Keratinocyte (primary cell): ENCODE measurements at regions not wholly inside any gene's neighbourhood (a gene's known extent, or its start where the extent isn't known, plus 50 kb on each side); places are given as distances from the start of the nearest gene placed in this dataset.

ENCODE experiments used
- DNase-seq: peaks from one replicate; pipeline ENCODE4 v3.0.0-alpha.2; 2011; ENCODE audit warnings: low read depth, missing footprints, low spot score
- FAIRE-seq: peaks from 2 replicates; lab custom pipeline; 2011; peaks lifted over from hg19 to GRCh38; lab: Jason Lieb, UNC
- H2AFZ ChIP-seq: 2 replicates; pipeline ENCODE4 v1.6.0; 2012; ENCODE audit warnings: low read length, control low read depth, inconsistent platforms; ENCODE audit not compliant: control insufficient read depth
- H3K27ac ChIP-seq: 2 replicates; pipeline ENCODE4 v1.5.1; 2011; ENCODE audit warnings: low read length; ENCODE audit not compliant: control insufficient read depth, insufficient read depth
- H3K27me3 ChIP-seq: 3 replicates; pipeline ENCODE4 v1.6.0; 2011; ENCODE audit warnings: low read length; ENCODE audit not compliant: control insufficient read depth, insufficient read depth; ENCODE audit errors: extremely low read depth
- H3K36me3 ChIP-seq, 2 experiments: 2 replicates in 1 of 2; 3 replicates in 1 of 2; pipeline ENCODE4 v1.5.1; 2011; ENCODE audit warnings: low read length in 2 of 2, mild to moderate bottlenecking in 1 of 2; ENCODE audit not compliant: control insufficient read depth in 2 of 2, insufficient read depth in 2 of 2; ENCODE audit errors: extremely low read depth in 1 of 2
- H3K4me1 ChIP-seq: 3 replicates; pipeline ENCODE4 v1.5.1; 2011; ENCODE audit warnings: low read length; ENCODE audit not compliant: control insufficient read depth, insufficient read depth; ENCODE audit errors: extremely low read depth
- H3K4me2 ChIP-seq: 3 replicates; pipeline ENCODE4 v1.6.0; 2011; ENCODE audit warnings: low read depth, low read length; ENCODE audit not compliant: control insufficient read depth, insufficient read depth; ENCODE audit errors: extremely low read depth
- H3K4me3 ChIP-seq, 3 experiments: fragments of 200-600 bp in 1 of 3; sonication (generic) in 1 of 3; 2 replicates in 2 of 3; 3 replicates in 1 of 3; pipeline ENCODE4 v1.5.1; 2011 to 2016; ENCODE audit warnings: low read length in 3 of 3, mild to moderate bottlenecking in 3 of 3, control low read depth in 2 of 3, inconsistent platforms in 1 of 3, low read depth in 1 of 3, mixed read lengths in 1 of 3, mixed run types in 1 of 3, moderate library complexity in 1 of 3; ENCODE audit not compliant: control insufficient read depth in 2 of 3, insufficient read depth in 2 of 3; ENCODE audit errors: extremely low read depth in 1 of 3
- H3K79me2 ChIP-seq: 2 replicates; pipeline ENCODE4 v1.6.0; 2012; ENCODE audit warnings: low read length; ENCODE audit not compliant: control insufficient read depth, insufficient read depth
- H3K9ac ChIP-seq: 3 replicates; pipeline ENCODE4 v1.6.0; 2011; ENCODE audit warnings: low read length; ENCODE audit not compliant: control insufficient read depth, insufficient read depth; ENCODE audit errors: extremely low read depth
- H3K9me1 ChIP-seq: 3 replicates; pipeline ENCODE4 v1.6.0; 2011; ENCODE audit warnings: low read length; ENCODE audit not compliant: control insufficient read depth, insufficient read depth; ENCODE audit errors: extremely low read depth
- H3K9me3 ChIP-seq: 2 replicates; pipeline ENCODE4 v1.5.1; 2012; ENCODE audit warnings: low read depth, low read length; ENCODE audit not compliant: control insufficient read depth
- H4K20me1 ChIP-seq: 3 replicates; pipeline ENCODE4 v1.6.0; 2011; ENCODE audit warnings: low read length; ENCODE audit not compliant: control insufficient read depth, insufficient read depth; ENCODE audit errors: extremely low read depth
- CTCF ChIP-seq, 3 experiments: IDR thresholded peaks in 1 of 3; conservative IDR thresholded peaks in 1 of 3; optimal IDR thresholded peaks in 1 of 3; 2 replicates in 2 of 3; 3 replicates in 1 of 3; pipeline versions ENCODE3 to v1.5.1; 2011; ENCODE audit warnings: low read length in 3 of 3, mild to moderate bottlenecking in 3 of 3, moderate library complexity in 2 of 3, control low read depth in 1 of 3, inconsistent platforms in 1 of 3; ENCODE audit not compliant: insufficient read depth in 2 of 3; ENCODE audit errors: extremely low read depth in 1 of 3
- EZH2 ChIP-seq: IDR thresholded peaks from one replicate; pipeline ENCODE4 v1.6.1; 2012; ENCODE audit warnings: inconsistent platforms, mild to moderate bottlenecking, low read length, moderate library complexity
- dilution Hi-C: fragments of 300-500 bp; cut with MboI; formaldehyde crosslinking; loops from one replicate; pipeline ENCODE4 v1.7.0; 2020; ENCODE audit warnings: low sequenced_read_pairs; ENCODE audit not compliant: extremely low pct_ligation_motif_present

- no peaks in the 10 kb centered on the region for H3K4me1 ChIP-seq
- H2AFZ ChIP-seq = no peak overlapping the region
- no peaks in the 10 kb centered on the region for H3K79me2 ChIP-seq
- no peaks in the 10 kb centered on the region for H3K9me3 ChIP-seq
- no peak overlapping the region for H3K4me3 ChIP-seq
- H3K27me3 ChIP-seq = no peaks in the 10 kb centered on the region
- DNase-seq (no peak), FAIRE-seq (no peak)
- H3K9me1 ChIP-seq = no peaks in the 10 kb centered on the region
- no peaks in the 10 kb centered on the region for H4K20me1 ChIP-seq
- no peak overlapping the region for H3K4me2 ChIP-seq
- no peak overlapping the region for H3K9ac ChIP-seq
- no peak for TF ChIP-seq CTCF (optimal IDR thresholded peaks at IDR 0.05 in 1 of 3, IDR thresholded peaks at IDR 0.05 in 1 of 3, conservative IDR thresholded peaks at IDR 0.05 in 1 of 3; ENCODE audit: extremely low read depth in 1 of 3, insufficient read depth in 2 of 3, low read length in 3 of 3)
- dilution Hi-C loops = no loop called here
- no peak overlapping the region for H3K27ac ChIP-seq
- H3K36me3 ChIP-seq = no peaks in the 10 kb centered on the region
Measured at GRCh38 chr12:89901906-89902642, 193.4 kb upstream of the ATP2B1 start.

- Histone ChIP-seq H3K79me2 (no peaks in the 10 kb centered on the region), H3K4me1 (peaks cover 2% of the 10 kb centered on the region), H3K36me3 (no peaks in the 10 kb centered on the region), H3K9me1 (no peaks in the 10 kb centered on the region), H2AFZ (no peak overlapping the region), H3K27ac (no peak overlapping the region), H3K4me3 (no peak overlapping the region), H3K9me3 (no peaks in the 10 kb centered on the region), H3K4me2 (no peak overlapping the region), H3K9ac (no peak overlapping the region), H4K20me1 (no peaks in the 10 kb centered on the region), H3K27me3 (no peaks in the 10 kb centered on the region)
- FAIRE-seq = no peak
- TF ChIP-seq CTCF (optimal IDR thresholded peaks at IDR 0.05 in 1 of 3, IDR thresholded peaks at IDR 0.05 in 1 of 3, conservative IDR thresholded peaks at IDR 0.05 in 1 of 3; ENCODE audit: extremely low read depth in 1 of 3, insufficient read depth in 2 of 3, low read length in 3 of 3) (no peak), EZH2 (no peak)
- dilution Hi-C loops = no loop called here
- no peak for DNase-seq
Measured at GRCh38 chr12:89901319-89901718, 192.7 kb upstream of the ATP2B1 start.
